ENCODE measurements at regions not wholly inside any gene's neighbourhood (a gene's known extent, or its start where the extent isn't known, plus 50 kb on each side); places are given as distances from the start of the nearest gene placed in this dataset.

GRCh38 chr2:120477831-120478481 lies 132.0 kb downstream of the INHBB start:
- TF ChIP-seq POLR2A (IDR thresholded peaks at IDR 0.05): no peak
- no peak for TF ChIP-seq CTCF (IDR thresholded peaks at IDR 0.05)
- Histone ChIP-seq H3K27ac (no peak overlapping the region), H3K4me3 (no peak overlapping the region), H3K27me3 (no peaks in the 10 kb centered on the region), H3K9me3 (no peaks in the 10 kb centered on the region), H3K4me1 (no peaks in the 10 kb centered on the region), H3K36me3 (no peaks in the 10 kb centered on the region)
- DNase-seq: no peak

- no peaks in the 10 kb centered on the region for H3K9me3 ChIP-seq
- no peaks in the 10 kb centered on the region for H3K4me1 ChIP-seq
- TF ChIP-seq POLR2A (IDR thresholded peaks at IDR 0.05): no peak
- TF ChIP-seq CTCF (IDR thresholded peaks at IDR 0.05): no peak
- no peaks in the 10 kb centered on the region for H3K36me3 ChIP-seq
- H3K27ac ChIP-seq: no peak overlapping the region
- H3K27me3 ChIP-seq: no peaks in the 10 kb centered on the region
- no peak overlapping the region for H3K4me3 ChIP-seq
- DNase-seq: peak in 1 of 3 donors; percentile 16
Observed at GRCh38 chr2:120480346-120480902, 134.5 kb downstream of the INHBB start.

GRCh38 chr2:120480903-120481445 lies 135.0 kb downstream of the INHBB start:
- DNase-seq: peak in 1 of 3 donors; percentile 27
- no peak overlapping the region for H3K27ac ChIP-seq
- TF ChIP-seq CTCF (IDR thresholded peaks at IDR 0.05): no peak
- no peak for TF ChIP-seq POLR2A (IDR thresholded peaks at IDR 0.05)

GRCh38 chr2:120481446-120482194 lies 135.7 kb downstream of the INHBB start:
- Histone ChIP-seq H3K4me3 (no peak overlapping the region), H3K27me3 (no peaks in the 10 kb centered on the region), H3K9me3 (no peaks in the 10 kb centered on the region), H3K36me3 (no peaks in the 10 kb centered on the region), H3K4me1 (no peaks in the 10 kb centered on the region), H3K27ac (no peak overlapping the region)
- peak in 1 of 3 donors; percentile 37 for DNase-seq
- TF ChIP-seq CTCF (IDR thresholded peaks at IDR 0.05) (no peak), POLR2A (IDR thresholded peaks at IDR 0.05) (no peak)

More at GRCh38 chr2:120480903-120481445, 135.0 kb downstream of the INHBB start:
- Histone ChIP-seq H3K36me3 (no peaks in the 10 kb centered on the region), H3K4me1 (no peaks in the 10 kb centered on the region), H3K9me3 (no peaks in the 10 kb centered on the region), H3K4me3 (no peak overlapping the region), H3K27me3 (no peaks in the 10 kb centered on the region)

GRCh38 chr2:120482334-120482733 lies 136.4 kb downstream of the INHBB start:
- H3K9me3 ChIP-seq: no peaks in the 10 kb centered on the region
- H3K36me3 ChIP-seq: no peaks in the 10 kb centered on the region
- H3K4me3 ChIP-seq: no peak overlapping the region
- TF ChIP-seq CTCF (IDR thresholded peaks at IDR 0.05): no peak
- no peak for TF ChIP-seq POLR2A (IDR thresholded peaks at IDR 0.05)
- no peak for DNase-seq
- no peaks in the 10 kb centered on the region for H3K4me1 ChIP-seq
- no peak overlapping the region for H3K27ac ChIP-seq
- H3K27me3 ChIP-seq: no peaks in the 10 kb centered on the region
